Activated T-helper 1 cell treated with anti-CD3 and anti-CD28 coated beads, Interleukin-12 subunit alpha, Interleukin-12 subunit beta, Interleukin-2, Interleukin-4 antibody, amounts not matched to agents 30 ng/mL and 10 ng/mL and 1 ng/mL, durations not matched to agents 14 hours and 24 hours and 36 hours (primary cell): ENCODE measurements at regions not wholly inside any gene's neighbourhood (a gene's known extent, or its start where the extent isn't known, plus 50 kb on each side); places are given as distances from the start of the nearest gene placed in this dataset.

ENCODE experiments used
- DNase-seq: peaks from one replicate; pipeline ENCODE4 v3.0.0; 2021; ENCODE audit warnings: low spot score
- H3K27ac Mint-ChIP-seq: one replicate; pipeline ENCODE4 v1.8.0; 2021; ENCODE audit warnings: mild to moderate bottlenecking, mixed read lengths
- H3K27me3 Mint-ChIP-seq: one replicate; pipeline ENCODE4 v1.8.0; 2022; ENCODE audit warnings: mild to moderate bottlenecking, moderate library complexity, mixed read lengths; ENCODE audit not compliant: insufficient read depth
- H3K36me3 Mint-ChIP-seq: one replicate; pipeline ENCODE4 v1.8.0; 2021; ENCODE audit warnings: low read depth, mixed read lengths
- H3K4me1 Mint-ChIP-seq: one replicate; pipeline ENCODE4 v1.8.0; 2021; ENCODE audit warnings: low read depth, mixed read lengths
- H3K4me3 Mint-ChIP-seq: one replicate; pipeline ENCODE4 v1.8.0; 2021; ENCODE audit warnings: mild to moderate bottlenecking, moderate library complexity, mixed read lengths
- H3K9me3 Mint-ChIP-seq: one replicate; pipeline ENCODE4 v1.8.0; 2021; ENCODE audit warnings: mixed read lengths
- intact Hi-C: fragments of 100-400 bp; cut with micrococcal nuclease; formaldehyde crosslinking; loops from one replicate; pipeline ENCODE4 v1.15.1; 2024

- Mint-ChIP-seq H3K4me1 (no peaks in the 10 kb centered on the region), H3K36me3 (no peaks in the 10 kb centered on the region), H3K27ac (no peak overlapping the region), H3K9me3 (peaks cover 12% of the 10 kb centered on the region), H3K27me3 (peaks cover 5% of the 10 kb centered on the region), H3K4me3 (no peak overlapping the region)
- DNase-seq: no peak
- intact Hi-C loops: no loop called here
Measured at GRCh38 chr5:175765858-175766257, 105.5 kb upstream of the CPLX2 start.

GRCh38 chr5:175766963-175767362 is 104.4 kb upstream of the CPLX2 start:
- no peak overlapping the region for H3K4me3 Mint-ChIP-seq
- peaks cover 5% of the 10 kb centered on the region for H3K27me3 Mint-ChIP-seq
- no peak overlapping the region for H3K27ac Mint-ChIP-seq
- no peaks in the 10 kb centered on the region for H3K4me1 Mint-ChIP-seq
- peaks cover 12% of the 10 kb centered on the region for H3K9me3 Mint-ChIP-seq
- DNase-seq: no peak
- no peaks in the 10 kb centered on the region for H3K36me3 Mint-ChIP-seq
- intact Hi-C loops: no loop called here

GRCh38 chr5:175772747-175773533 is 98.4 kb upstream of the CPLX2 start:
- intact Hi-C loops: no loop called here
- H3K27me3 Mint-ChIP-seq: peaks cover 23% of the 10 kb centered on the region
- no peak overlapping the region for H3K27ac Mint-ChIP-seq
- no peak for DNase-seq
- no peaks in the 10 kb centered on the region for H3K36me3 Mint-ChIP-seq
- H3K9me3 Mint-ChIP-seq: no peaks in the 10 kb centered on the region
- H3K4me3 Mint-ChIP-seq: no peak overlapping the region
- H3K4me1 Mint-ChIP-seq: no peaks in the 10 kb centered on the region

- no peaks in the 10 kb centered on the region for H3K36me3 Mint-ChIP-seq
- H3K4me1 Mint-ChIP-seq: no peaks in the 10 kb centered on the region
- intact Hi-C loops: no loop called here
- no peak overlapping the region for H3K27ac Mint-ChIP-seq
- no peak overlapping the region for H3K4me3 Mint-ChIP-seq
- H3K27me3 Mint-ChIP-seq: peaks cover 23% of the 10 kb centered on the region
- H3K9me3 Mint-ChIP-seq: no peaks in the 10 kb centered on the region
- DNase-seq: no peak
Measured at GRCh38 chr5:175773534-175774070, 97.8 kb upstream of the CPLX2 start.

- Mint-ChIP-seq H3K36me3 (no peaks in the 10 kb centered on the region), H3K27me3 (peaks cover 29% of the 10 kb centered on the region), H3K27ac (no peak overlapping the region), H3K4me1 (no peaks in the 10 kb centered on the region), H3K9me3 (no peaks in the 10 kb centered on the region), H3K4me3 (no peak overlapping the region)
- no peak for DNase-seq
- intact Hi-C loops: no loop called here
Measured at GRCh38 chr5:175775416-175775815, 96.0 kb upstream of the CPLX2 start.

- Mint-ChIP-seq H3K9me3 (no peaks in the 10 kb centered on the region), H3K4me3 (no peak overlapping the region), H3K27me3 (peaks cover 23% of the 10 kb centered on the region), H3K27ac (no peak overlapping the region), H3K36me3 (no peaks in the 10 kb centered on the region), H3K4me1 (no peaks in the 10 kb centered on the region)
- intact Hi-C loops: no loop called here
- no peak for DNase-seq
Measured at GRCh38 chr5:175778951-175779503, 92.4 kb upstream of the CPLX2 start.

- intact Hi-C loops: no loop called here
- no peak overlapping the region for H3K4me3 Mint-ChIP-seq
- DNase-seq: no peak
- no peaks in the 10 kb centered on the region for H3K9me3 Mint-ChIP-seq
- H3K36me3 Mint-ChIP-seq: no peaks in the 10 kb centered on the region
- no peaks in the 10 kb centered on the region for H3K4me1 Mint-ChIP-seq
- peaks cover 18% of the 10 kb centered on the region for H3K27me3 Mint-ChIP-seq
- no peak overlapping the region for H3K27ac Mint-ChIP-seq
Measured at GRCh38 chr5:175783739-175784138, 87.6 kb upstream of the CPLX2 start.

- intact Hi-C loops: no loop called here
- Mint-ChIP-seq H3K4me1 (no peaks in the 10 kb centered on the region), H3K27ac (no peak overlapping the region), H3K36me3 (no peaks in the 10 kb centered on the region), H3K4me3 (no peak overlapping the region), H3K9me3 (no peaks in the 10 kb centered on the region), H3K27me3 (peaks cover 18% of the 10 kb centered on the region)
- no peak for DNase-seq
Measured at GRCh38 chr5:175784230-175784629, 87.1 kb upstream of the CPLX2 start.

GRCh38 chr5:175785681-175786080 is 85.7 kb upstream of the CPLX2 start:
- DNase-seq: no peak
- Mint-ChIP-seq H3K4me3 (no peak overlapping the region), H3K4me1 (no peaks in the 10 kb centered on the region), H3K27me3 (peaks cover 12% of the 10 kb centered on the region), H3K9me3 (no peaks in the 10 kb centered on the region), H3K27ac (no peak overlapping the region), H3K36me3 (no peaks in the 10 kb centered on the region)
- intact Hi-C loops: no loop called here

GRCh38 chr5:175788155-175788787 is 83.1 kb upstream of the CPLX2 start:
- intact Hi-C loops: no loop called here
- Mint-ChIP-seq H3K27me3 (peaks cover 13% of the 10 kb centered on the region), H3K27ac (no peak overlapping the region), H3K4me1 (no peaks in the 10 kb centered on the region), H3K4me3 (no peak overlapping the region), H3K9me3 (no peaks in the 10 kb centered on the region), H3K36me3 (no peaks in the 10 kb centered on the region)
- DNase-seq: no peak

- H3K27ac Mint-ChIP-seq: no peak overlapping the region
- no peak for DNase-seq
- H3K4me1 Mint-ChIP-seq: no peaks in the 10 kb centered on the region
- peaks cover 12% of the 10 kb centered on the region for H3K27me3 Mint-ChIP-seq
- no peaks in the 10 kb centered on the region for H3K36me3 Mint-ChIP-seq
- H3K9me3 Mint-ChIP-seq: no peaks in the 10 kb centered on the region
- no peak overlapping the region for H3K4me3 Mint-ChIP-seq
- intact Hi-C loops: no loop called here
Measured at GRCh38 chr5:175789670-175790069, 81.7 kb upstream of the CPLX2 start.

GRCh38 chr5:175790796-175791195 is 80.6 kb upstream of the CPLX2 start:
- Mint-ChIP-seq H3K4me3 (no peak overlapping the region), H3K27ac (no peak overlapping the region), H3K36me3 (no peaks in the 10 kb centered on the region), H3K9me3 (no peaks in the 10 kb centered on the region), H3K27me3 (peaks cover 19% of the 10 kb centered on the region), H3K4me1 (no peaks in the 10 kb centered on the region)
- DNase-seq: no peak
- intact Hi-C loops: no loop called here

GRCh38 chr5:175795959-175796358 is 75.4 kb upstream of the CPLX2 start:
- intact Hi-C loops: loop anchor here (2.0 kb wide), 1 partner anchor 143 kb away; no protein-coding TSS in a partner anchor
- Mint-ChIP-seq H3K27me3 (peaks cover 31% of the 10 kb centered on the region), H3K4me3 (no peak overlapping the region), H3K27ac (no peak overlapping the region), H3K36me3 (no peaks in the 10 kb centered on the region), H3K9me3 (no peaks in the 10 kb centered on the region), H3K4me1 (no peaks in the 10 kb centered on the region)
- DNase-seq: no peak
